ENCODE measurements at regions not wholly inside any gene's neighbourhood (a gene's known extent, or its start where the extent isn't known, plus 50 kb on each side); places are given as distances from the start of the nearest gene placed in this dataset.

DNA sequence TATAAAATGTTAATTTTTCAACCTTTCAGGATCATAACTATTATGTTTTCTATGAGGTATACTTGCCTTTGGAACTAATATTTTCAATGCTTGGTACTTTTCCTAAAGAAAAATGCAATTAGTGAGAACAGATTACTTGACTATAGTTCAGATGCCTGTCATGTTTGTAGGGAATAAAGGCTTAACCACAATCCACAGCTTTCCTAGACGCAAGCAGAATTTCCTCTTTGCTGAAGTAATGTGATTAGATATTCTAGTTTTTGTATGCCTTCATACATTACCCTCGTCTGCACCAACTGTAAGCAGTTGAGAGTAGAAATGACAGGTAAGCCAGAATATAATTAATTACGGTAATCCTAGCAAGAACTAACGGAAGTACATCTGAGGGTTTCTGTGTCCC lies 581.4 kb upstream of the MMS22L start:
- POLR2A ChIA-PET (ENCODE audit: partially characterized antibody), result no interaction called here
- H3K4ac ChIP-seq (replicated peaks; ENCODE audit: insufficient read length, low read depth, low read length), result no peak overlapping the region
- no peak for TF ChIP-seq SP4 (IDR thresholded peaks at IDR 0.05; ENCODE audit: low read length)
- no peak for TF ChIP-seq CREB1 (IDR thresholded peaks at IDR 0.05)
- no peak for TF ChIP-seq EP300 (IDR thresholded peaks at IDR 0.05; ENCODE audit: borderline replicate concordance in 1 of 2, low read depth in 2 of 2, low read length in 2 of 2)
- no peak for TF ChIP-seq SP2 (IDR thresholded peaks at IDR 0.05; ENCODE audit: low read length)

More for the DNA sequence above, 581.4 kb upstream of the MMS22L start:
- Histone ChIP-seq H3K23me2 (ENCODE audit: low read depth, low read length) (no peaks in the 10 kb centered on the region), H3K4me2 (ENCODE audit: insufficient read depth in 1 of 2, low read depth in 2 of 2, low read length in 2 of 2) (no peak overlapping the region), H3K27me3 (replicated peaks in 1 of 4; ENCODE audit: control insufficient read depth in 3 of 4, extremely low read depth in 1 of 4, insufficient read depth in 3 of 4, low read length in 3 of 4) (no peaks in the 10 kb centered on the region), H3K14ac (ENCODE audit: insufficient read length) (no peak overlapping the region), H3K56ac (replicated peaks; ENCODE audit: insufficient read length, low read depth, low read length) (no peak overlapping the region), H3K79me2 (ENCODE audit: control insufficient read depth in 1 of 2, insufficient read depth in 2 of 2, low read length in 2 of 2) (no peaks in the 10 kb centered on the region), H3K4me3 (ENCODE audit: extremely low read depth in 1 of 4, insufficient read depth in 2 of 4, low read depth in 3 of 4, low read length in 4 of 4) (no peak overlapping the region), H4K91ac (replicated peaks; ENCODE audit: insufficient read length, low read length) (no peak overlapping the region), H2BK20ac (ENCODE audit: low read length) (no peak overlapping the region), H4K8ac (ENCODE audit: extremely low read depth, insufficient read depth, low read length) (no peak overlapping the region), H3K27ac (ENCODE audit: low read depth, low read length) (no peak overlapping the region), H2BK120ac (replicated peaks; ENCODE audit: low read depth, low read length) (no peak overlapping the region), H3K9me3 (ENCODE audit: insufficient read depth in 2 of 2, low read depth in 1 of 2, low read length in 1 of 2) (no peaks in the 10 kb centered on the region), H3K79me1 (ENCODE audit: low read depth, low read length) (no peaks in the 10 kb centered on the region), H2AK5ac (ENCODE audit: low read depth, low read length) (no peak overlapping the region), H2BK15ac (ENCODE audit: low read length) (no peak overlapping the region), H2BK12ac (ENCODE audit: low read depth, low read length) (no peak overlapping the region), H4K5ac (ENCODE audit: insufficient read length, low read depth, low read length) (no peak overlapping the region), H4K20me1 (replicated peaks in 1 of 2; ENCODE audit: control insufficient read depth in 1 of 2, insufficient read depth in 2 of 2, low read length in 2 of 2) (no peaks in the 10 kb centered on the region), H3K4me1 (replicated peaks in 1 of 4; ENCODE audit: control insufficient read depth in 3 of 4, insufficient read depth in 4 of 4, low read length in 3 of 4) (peaks cover 0 to 4% (median 0%) of the 10 kb centered on the region in 4 experiments; a peak in 1 of 7 replicates), H3K18ac (ENCODE audit: extremely low read depth, low read length) (no peak overlapping the region), H3K36me3 (ENCODE audit: control insufficient read depth in 2 of 4, insufficient read depth in 4 of 4, low read length in 3 of 4) (no peaks in the 10 kb centered on the region), H2AFZ (ENCODE audit: low read length) (no peak overlapping the region), H3K9ac (replicated peaks in 1 of 4; ENCODE audit: extremely low read depth in 1 of 4, low read depth in 3 of 4, low read length in 3 of 4) (no peak overlapping the region), H2BK5ac (ENCODE audit: low read depth, low read length) (no peak overlapping the region), H3K23ac (ENCODE audit: insufficient read length) (no peak overlapping the region)
- no peak for FAIRE-seq
- CTCF ChIA-PET (ENCODE audit: partially characterized antibody), result interaction anchor here (1.0 kb wide), 1 partner anchor 278 kb away, joined by 3 read pairs; no protein-coding TSS in a partner anchor
- 94% methylated on average over 4 of the region's 4 CpGs; no CpG with 5 or more reads in 1 of the 2 experiments for WGBS, 2 experiments (ENCODE audit: extremely low coverage in 1 of 2, insufficient coverage in 1 of 2, insufficient read length in 1 of 2, insufficient replicate concordance in 2 of 2, low coverage in 1 of 2, low lambda C conversion rate in 2 of 2, missing lambda C conversion rate in 1 of 2)
- DNase-seq (ENCODE audit: low read depth in 1 of 2, low spot score in 2 of 2), result no peak
